NCI-H146 treated with DMSO at 0.1 percent for 48 hours (cell line): ENCODE measurements at regions not wholly inside any gene's neighbourhood (a gene's known extent, or its start where the extent isn't known, plus 50 kb on each side); places are given as distances from the start of the nearest gene placed in this dataset.
"Not testable (repeated sequence)": the region's sequence is repeated elsewhere in the genome, so short reads cannot be mapped to it uniquely, and the experiment has no call there.

Experiments
- DNase-seq: peaks from one replicate; lab custom pipeline; 2025; ENCODE audit not compliant: unreplicated experiment; lab: John Stamatoyannopoulos, UW

DNA sequence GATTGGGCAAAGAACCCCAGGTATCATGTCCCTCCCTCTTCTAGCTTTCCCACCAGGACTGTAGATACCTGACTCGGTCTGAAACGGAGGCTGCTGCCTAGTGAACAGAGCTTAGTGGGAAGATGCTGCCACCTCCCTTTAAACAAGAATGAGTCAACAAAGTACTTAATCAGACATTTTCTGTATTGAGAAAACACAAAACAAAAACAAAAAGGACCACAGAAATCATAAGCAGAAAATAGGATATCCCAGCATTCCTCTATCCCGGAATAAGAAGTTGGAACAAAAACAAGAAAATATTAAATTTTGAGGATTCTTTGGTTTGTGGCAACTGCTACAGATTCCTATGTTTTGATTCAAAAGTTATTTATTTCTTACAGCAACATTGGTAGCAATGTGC is 51.7 kb upstream of the COL8A1 start:
- DNase-seq = no peak

- DNase-seq = no peak
Observed at GRCh38 chr3:99579965-99580364, 58.4 kb upstream of the COL8A1 start.

- no peak for DNase-seq
Observed at GRCh38 chr3:99579246-99579645, 59.1 kb upstream of the COL8A1 start.

- DNase-seq = no peak
Observed at GRCh38 chr3:99578339-99578970, 59.9 kb upstream of the COL8A1 start.

GRCh38 chr3:99576904-99577559 is 61.4 kb upstream of the COL8A1 start:
- no peak for DNase-seq

GRCh38 chr3:99575683-99576082 is 62.7 kb upstream of the COL8A1 start:
- DNase-seq = no peak

DNA sequence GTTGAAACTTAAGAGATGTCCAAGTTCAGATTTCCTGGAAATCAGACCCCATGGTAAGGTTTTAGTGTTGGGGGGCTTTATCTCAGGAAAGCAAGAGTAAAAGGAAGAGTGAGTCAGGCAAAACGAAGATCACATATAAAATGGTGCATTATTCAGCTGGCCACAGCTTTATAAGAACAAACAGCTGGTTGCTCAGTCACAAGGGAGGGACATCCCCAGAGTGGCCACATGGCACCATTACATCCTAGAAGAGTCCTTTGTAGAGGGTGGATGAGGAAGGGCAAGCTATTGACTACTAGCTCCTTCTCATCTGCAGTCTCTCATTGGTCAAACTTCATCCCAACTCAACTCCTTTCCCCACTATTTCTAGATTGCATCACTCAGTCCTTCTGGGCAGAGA is 68.3 kb upstream of the COL8A1 start:
- no peak for DNase-seq

DNA sequence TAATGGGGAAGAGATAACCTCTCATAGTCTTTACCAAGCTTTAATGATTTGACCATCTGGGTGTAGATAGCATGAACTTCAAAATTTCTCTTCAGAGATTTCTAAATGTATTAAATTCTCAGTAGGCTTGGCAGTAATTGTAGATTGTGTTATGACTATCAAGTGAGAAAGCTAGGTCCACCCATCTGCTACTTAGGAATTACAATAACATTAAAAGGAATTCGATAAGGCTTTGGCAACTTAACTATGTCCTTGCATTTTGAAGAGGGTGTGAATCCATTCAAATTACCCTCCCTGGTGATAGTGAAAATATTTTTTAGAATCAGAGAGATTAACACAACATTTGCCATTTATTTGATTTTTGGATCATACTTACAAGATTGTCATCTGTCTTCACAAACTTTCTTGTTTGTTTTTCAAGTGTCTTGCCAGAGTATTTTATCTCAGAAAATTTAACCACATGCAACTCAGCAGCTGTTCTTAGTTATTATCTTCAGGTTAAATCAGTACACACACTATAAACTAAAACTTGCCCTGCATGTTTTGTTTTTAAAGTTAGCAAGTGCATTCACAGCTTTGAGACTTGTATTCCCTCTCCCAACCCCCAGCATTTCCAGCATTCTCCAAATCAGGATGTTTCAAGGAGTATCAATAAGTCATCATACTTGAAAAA is 69.6 kb upstream of the COL8A1 start:
- no peak for DNase-seq

GRCh38 chr3:99565331-99565730 is 73.1 kb upstream of the COL8A1 start:
- no peak for DNase-seq

DNA sequence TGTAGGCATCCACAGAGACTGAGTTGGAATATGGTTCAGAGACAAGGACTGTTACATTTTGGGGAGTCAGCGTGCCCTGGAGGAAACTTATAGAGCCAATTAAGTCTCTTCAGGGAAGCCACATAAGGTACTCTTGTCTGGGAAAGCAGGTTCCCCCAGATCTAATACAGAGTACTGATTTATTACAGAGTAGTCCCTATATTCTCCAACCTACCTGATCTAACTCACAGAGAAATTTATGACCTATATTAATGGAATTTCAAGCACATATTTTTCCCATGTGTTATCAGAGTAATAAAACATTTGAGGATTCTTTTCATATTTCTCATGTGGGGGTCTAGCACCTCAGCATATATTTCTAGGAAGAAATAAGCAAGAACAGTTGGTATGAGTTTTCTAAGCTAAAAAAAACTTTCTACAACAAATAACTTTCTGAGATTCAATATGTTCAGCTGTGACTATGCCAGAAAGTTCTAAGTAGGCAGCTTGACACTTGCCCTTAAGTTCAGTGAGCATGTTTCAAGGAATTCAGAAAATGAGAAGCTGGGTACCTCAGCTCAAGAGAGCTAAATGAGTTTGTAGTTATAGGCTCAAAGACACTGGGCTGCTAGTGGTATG is 75.3 kb upstream of the COL8A1 start:
- no peak for DNase-seq

DNA sequence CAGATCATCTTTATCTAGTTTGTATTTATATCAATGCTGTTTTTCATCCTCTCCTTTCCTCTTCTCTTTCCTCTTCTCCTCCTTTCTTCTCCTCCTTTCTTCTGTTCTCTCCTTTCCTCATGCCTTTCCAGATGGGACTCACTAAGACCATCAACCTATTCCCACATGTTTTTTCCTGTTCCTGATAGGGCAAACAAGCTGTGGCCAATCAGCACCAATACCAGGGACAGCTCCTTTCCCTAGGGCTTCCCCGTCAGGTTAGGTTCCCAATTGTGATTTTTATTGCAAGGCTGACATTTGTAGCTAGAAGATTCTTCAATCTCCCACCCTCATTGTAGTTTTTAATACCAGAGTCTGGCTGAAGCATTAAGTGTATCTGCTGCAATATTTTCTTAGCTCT is 76.3 kb upstream of the COL8A1 start:
- DNase-seq = no peak

- DNase-seq = no peak
Observed at GRCh38 chr3:99561056-99561455, 77.3 kb upstream of the COL8A1 start.

GRCh38 chr3:99559196-99559595 is 79.2 kb upstream of the COL8A1 start:
- no peak for DNase-seq

DNA sequence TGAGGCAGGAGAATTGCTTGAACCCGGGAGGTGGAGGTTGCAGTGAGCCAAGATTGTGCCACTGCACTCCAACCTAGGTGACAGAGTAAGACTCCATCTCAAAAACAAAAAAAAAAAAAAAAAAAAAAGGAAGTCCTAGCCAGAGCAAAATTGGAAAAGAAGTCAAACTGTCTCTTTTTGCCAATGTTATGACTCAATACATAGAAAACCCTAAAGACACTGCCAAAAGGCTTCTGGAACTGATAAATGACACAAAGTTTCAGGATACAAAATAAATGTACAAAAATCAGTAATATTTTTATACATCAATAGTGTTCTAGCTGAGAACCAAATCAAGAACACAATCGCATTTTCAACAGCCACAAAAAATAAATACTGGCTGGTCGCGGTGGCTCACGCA is 82.5 kb upstream of the COL8A1 start:
- not testable (repeated sequence) for DNase-seq

- no peak for DNase-seq
Observed at GRCh38 chr3:99551520-99551919, 86.9 kb upstream of the COL8A1 start.

DNA sequence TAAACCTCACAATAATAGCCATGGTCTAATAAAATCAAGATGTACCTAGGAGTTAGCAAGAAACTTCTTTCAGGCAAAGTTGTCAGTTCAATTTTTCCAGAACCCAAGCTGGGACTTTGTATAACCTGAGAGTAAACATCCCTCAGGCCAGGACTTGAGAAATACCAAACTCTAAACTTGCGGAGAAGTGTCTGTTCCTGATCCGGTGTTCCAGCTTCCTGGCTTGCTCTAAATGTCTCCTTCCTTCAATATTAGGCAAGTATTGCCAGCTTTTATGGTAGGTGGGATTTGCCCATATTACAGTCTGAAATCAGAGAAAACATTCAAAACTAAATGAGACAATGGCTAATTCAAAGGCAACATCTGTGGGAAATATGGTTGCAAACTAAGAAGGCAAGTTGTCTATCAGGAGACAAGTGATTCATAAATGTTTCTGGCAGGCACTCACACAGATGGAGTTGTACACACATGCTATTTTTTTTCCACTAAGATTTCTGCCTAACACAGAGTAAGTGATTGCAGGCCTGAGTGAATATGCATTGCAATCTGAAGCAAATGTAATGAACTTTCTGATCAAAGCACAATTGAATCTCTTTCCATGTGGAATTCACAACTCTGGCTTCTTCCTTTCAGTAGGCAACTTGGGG is 88.3 kb upstream of the COL8A1 start:
- no peak for DNase-seq

- DNase-seq = no peak
Observed at GRCh38 chr3:99549220-99549619, 89.2 kb upstream of the COL8A1 start.

GRCh38 chr3:99548674-99549073 is 89.7 kb upstream of the COL8A1 start:
- DNase-seq = no peak

- no peak for DNase-seq
Observed at GRCh38 chr3:99545941-99546580, 92.3 kb upstream of the COL8A1 start.

GRCh38 chr3:99544786-99545281 is 93.6 kb upstream of the COL8A1 start:
- DNase-seq = no peak

DNA sequence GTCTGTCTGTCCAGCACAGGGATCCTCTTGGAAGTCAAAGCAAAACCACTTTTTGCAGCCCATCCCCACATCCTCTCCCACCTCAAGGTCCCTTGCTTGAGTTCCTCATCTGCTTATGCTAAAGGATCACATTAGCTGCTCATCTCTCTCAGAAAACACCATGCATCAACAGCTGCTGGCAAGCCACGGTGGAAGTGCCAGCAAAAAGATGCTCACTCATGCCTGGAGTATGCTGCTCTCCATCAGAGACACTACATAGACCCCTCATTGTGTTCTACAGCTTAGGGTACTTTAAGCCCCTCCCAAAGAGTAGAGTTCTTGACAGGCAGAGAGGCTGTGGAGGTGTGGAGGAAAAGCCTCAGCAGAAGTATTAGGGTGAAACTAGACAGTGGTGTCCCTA is 94.6 kb upstream of the COL8A1 start:
- no peak for DNase-seq
